ENCODE measurements at regions not wholly inside any gene's neighbourhood (a gene's known extent, or its start where the extent isn't known, plus 50 kb on each side); places are given as distances from the start of the nearest gene placed in this dataset.

- ATAC-seq (ENCODE audit: poor library complexity) (no peak), DNase-seq (no peak)
- TF ChIP-seq CTCF (IDR thresholded peaks at IDR 0.05) = no peak
- no peak overlapping the region for H3K27ac ChIP-seq (ENCODE audit: low read depth in 1 of 2, low read length in 2 of 2)
- H3K4me3 ChIP-seq (ENCODE audit: low read length) = no peak overlapping the region
- CTCF ChIA-PET = interaction anchor here (0.6 kb wide), 1 partner anchor 105 kb away, joined by 3 read pairs; no protein-coding TSS in a partner anchor
- POLR2A ChIA-PET = no interaction called here
- intact Hi-C loops (cut with DNase I, micrococcal nuclease) = no loop called here
- Mint-ChIP-seq H3K4me1 (ENCODE audit: low read depth) (no peaks in the 10 kb centered on the region), H3K4me3 (no peak overlapping the region), H3K27me3 (no peaks in the 10 kb centered on the region), H3K27ac (no peak overlapping the region), H3K36me3 (ENCODE audit: low read depth) (no peaks in the 10 kb centered on the region), H3K9me3 (peaks cover 11% of the 10 kb centered on the region)
- H3K36me3 ChIP-seq (ENCODE audit: insufficient read depth, low read length) = no peaks in the 10 kb centered on the region
- H3K4me1 ChIP-seq (ENCODE audit: insufficient read depth, low read length) = no peaks in the 10 kb centered on the region
- H3K27me3 ChIP-seq (ENCODE audit: control insufficient read depth in 1 of 2, insufficient read depth in 2 of 2, low read length in 2 of 2) = no peaks in the 10 kb centered on the region
- peaks cover 3 to 7% of the 10 kb centered on the region in 2 experiments for H3K9me3 ChIP-seq (ENCODE audit: control insufficient read depth in 1 of 2, insufficient read depth in 1 of 2, low read length in 2 of 2)
Observed at GRCh38 chr4:34731070-34731469, 1513.2 kb downstream of the ARAP2 start.

GRCh38 chr4:34732176-34732950 is 1512.0 kb downstream of the ARAP2 start:
- ChIA-PET POLR2A (no interaction called here), CTCF (no interaction called here)
- Histone ChIP-seq H3K36me3 (ENCODE audit: insufficient read depth, low read length) (no peaks in the 10 kb centered on the region), H3K4me3 (ENCODE audit: low read length) (no peak overlapping the region), H3K9me3 (ENCODE audit: control insufficient read depth in 1 of 2, insufficient read depth in 1 of 2, low read length in 2 of 2) (peaks cover 3 to 7% of the 10 kb centered on the region in 2 experiments), H3K4me1 (ENCODE audit: insufficient read depth, low read length) (no peaks in the 10 kb centered on the region), H3K27ac (ENCODE audit: low read depth in 1 of 2, low read length in 2 of 2) (no peak overlapping the region), H3K27me3 (ENCODE audit: control insufficient read depth in 1 of 2, insufficient read depth in 2 of 2, low read length in 2 of 2) (no peaks in the 10 kb centered on the region)
- Mint-ChIP-seq H3K36me3 (ENCODE audit: low read depth) (no peaks in the 10 kb centered on the region), H3K4me1 (ENCODE audit: low read depth) (no peaks in the 10 kb centered on the region), H3K27me3 (no peaks in the 10 kb centered on the region), H3K9me3 (peaks cover 11% of the 10 kb centered on the region), H3K27ac (no peak overlapping the region), H3K4me3 (no peak overlapping the region)
- ATAC-seq (ENCODE audit: poor library complexity) (no peak), DNase-seq (no peak)
- TF ChIP-seq CTCF (IDR thresholded peaks at IDR 0.05) = no peak
- intact Hi-C loops (cut with DNase I, micrococcal nuclease) = no loop called here

GRCh38 chr4:34733185-34733941 is 1511.0 kb downstream of the ARAP2 start:
- no peaks in the 10 kb centered on the region for H3K4me1 ChIP-seq (ENCODE audit: insufficient read depth, low read length)
- H3K9me3 ChIP-seq (ENCODE audit: control insufficient read depth in 1 of 2, insufficient read depth in 1 of 2, low read length in 2 of 2) = peaks cover 3 to 7% of the 10 kb centered on the region in 2 experiments
- DNase-seq (no peak), ATAC-seq (ENCODE audit: poor library complexity) (no peak)
- no peaks in the 10 kb centered on the region for H3K27me3 Mint-ChIP-seq
- H3K4me1 Mint-ChIP-seq (ENCODE audit: low read depth) = no peaks in the 10 kb centered on the region
- H3K36me3 ChIP-seq (ENCODE audit: insufficient read depth, low read length) = no peaks in the 10 kb centered on the region
- ChIA-PET CTCF (no interaction called here), POLR2A (no interaction called here)
- H3K4me3 Mint-ChIP-seq = no peak overlapping the region
- H3K4me3 ChIP-seq (ENCODE audit: low read length) = no peak overlapping the region
- no peaks in the 10 kb centered on the region for H3K27me3 ChIP-seq (ENCODE audit: control insufficient read depth in 1 of 2, insufficient read depth in 2 of 2, low read length in 2 of 2)
- H3K9me3 Mint-ChIP-seq = peaks cover 11% of the 10 kb centered on the region
- no peak for TF ChIP-seq CTCF (IDR thresholded peaks at IDR 0.05)
- intact Hi-C loops (cut with DNase I, micrococcal nuclease) = no loop called here
- no peak overlapping the region for H3K27ac Mint-ChIP-seq
- no peaks in the 10 kb centered on the region for H3K36me3 Mint-ChIP-seq (ENCODE audit: low read depth)
- H3K27ac ChIP-seq (ENCODE audit: low read depth in 1 of 2, low read length in 2 of 2) = no peak overlapping the region
